HEK293 (cell line): ENCODE measurements at regions not wholly inside any gene's neighbourhood (a gene's known extent, or its start where the extent isn't known, plus 50 kb on each side); places are given as distances from the start of the nearest gene placed in this dataset.

Experiments
- CTCF ChIA-PET: fragments of 350-600 bp; formaldehyde crosslinking; extraction: SDS; loops from one replicate; lab custom pipeline; 2021; ENCODE audit warnings: antibody characterized with exemption; lab: Yijun Ruan, JAX
- POLR2A ChIA-PET: fragments of 300-600 bp; formaldehyde crosslinking; extraction: SDS; loops from one replicate; lab custom pipeline; 2020; ENCODE audit warnings: antibody characterized with exemption, inconsistent platforms; lab: Yijun Ruan, JAX
- H3K27ac ChIP-seq: fragments of 200-500 bp; sonication (Bioruptor generic); 2 replicates; pipeline ENCODE4 v1.5.1; 2014; ENCODE audit warnings: low read depth, low read length, control low read depth, inconsistent platforms; ENCODE audit errors: extremely low read depth
- H3K36me3 ChIP-seq, 2 experiments: fragments of 200-500 bp in 1 of 2; sonication (Bioruptor generic) in 1 of 2; 1 replicate in 1 of 2; 2 replicates in 1 of 2; pipeline ENCODE4 v1.5.1; 2014 to 2017; ENCODE audit warnings: inconsistent platforms in 2 of 2, low read length in 2 of 2; ENCODE audit not compliant: control insufficient read depth in 2 of 2, insufficient read depth in 1 of 2
- H3K4me1 ChIP-seq: fragments of 200-500 bp; sonication (Bioruptor generic); 2 replicates; pipeline ENCODE4 v1.5.1; 2014; ENCODE audit warnings: mild to moderate bottlenecking, low read length, inconsistent platforms; ENCODE audit not compliant: control insufficient read depth, insufficient read depth
- H3K4me3 ChIP-seq: 2 replicates; pipeline ENCODE4 v1.5.1; 2011; ENCODE audit warnings: low read depth, mild to moderate bottlenecking, control low read depth, low read length, moderate library complexity
- H3K9me3 ChIP-seq: fragments of 200-500 bp; sonication (Bioruptor generic); 2 replicates; pipeline ENCODE4 v1.5.1; 2014; ENCODE audit warnings: low read depth, low read length, inconsistent platforms; ENCODE audit not compliant: control insufficient read depth, insufficient read depth
- BCL6B ChIP-seq: fragments of 450-650 bp; formaldehyde crosslinking; IDR thresholded peaks from 2 replicates; pipeline ENCODE4 v1.5.1; 2017; ENCODE audit warnings: missing biosample characterization, missing genetic modification characterization
- IKZF3 ChIP-seq: fragments of 450-650 bp; IDR thresholded peaks from 2 replicates; pipeline ENCODE4 v1.5.0; 2018; ENCODE audit warnings: missing biosample characterization, mild to moderate bottlenecking, missing genetic modification characterization, moderate library complexity
- KLF7 ChIP-seq: fragments of 450-650 bp; formaldehyde crosslinking; IDR thresholded peaks from 2 replicates; pipeline ENCODE4 v1.5.1; 2016; ENCODE audit warnings: missing biosample characterization, missing genetic modification characterization, borderline replicate concordance
- PRDM6 ChIP-seq: fragments of 450-650 bp; formaldehyde crosslinking; IDR thresholded peaks from 2 replicates; pipeline ENCODE4 v1.5.1; 2017; ENCODE audit warnings: missing biosample characterization, missing genetic modification characterization
- SCRT2 ChIP-seq: fragments of 450-650 bp; formaldehyde crosslinking; IDR thresholded peaks from 2 replicates; pipeline ENCODE4 v1.5.1; 2016; ENCODE audit warnings: missing biosample characterization, missing genetic modification characterization
- ZBTB26 ChIP-seq: fragments of 450-650 bp; formaldehyde crosslinking; optimal IDR thresholded peaks from 2 replicates; pipeline ENCODE3; 2016; ENCODE audit warnings: missing biosample characterization, mild to moderate bottlenecking, missing genetic modification characterization
- ZNF23 ChIP-seq: fragments of 450-650 bp; formaldehyde crosslinking; IDR thresholded peaks from 2 replicates; pipeline ENCODE4 v1.5.1; 2016; ENCODE audit warnings: missing biosample characterization, missing genetic modification characterization, borderline replicate concordance
- ZNF26 ChIP-seq: fragments of 450-650 bp; formaldehyde crosslinking; IDR thresholded peaks from 2 replicates; pipeline ENCODE4 v1.5.1; 2016; ENCODE audit warnings: missing biosample characterization, missing genetic modification characterization
- ZNF335 ChIP-seq: fragments of 450-650 bp; formaldehyde crosslinking; conservative IDR thresholded peaks from 2 replicates; pipeline ENCODE4 v1.5.1; 2016; ENCODE audit warnings: missing biosample characterization, missing genetic modification characterization
- ZNF354C ChIP-seq: fragments of 450-650 bp; formaldehyde crosslinking; IDR thresholded peaks from 2 replicates; pipeline ENCODE4 v1.5.1; 2016; ENCODE audit warnings: missing biosample characterization, missing genetic modification characterization, low read depth, borderline replicate concordance
- ZNF362 ChIP-seq: fragments of 450-650 bp; formaldehyde crosslinking; IDR thresholded peaks from 2 replicates; pipeline ENCODE4 v1.5.1; 2016; ENCODE audit warnings: missing biosample characterization, missing genetic modification characterization
- ZNF426 ChIP-seq: fragments of 450-650 bp; formaldehyde crosslinking; IDR thresholded peaks from 2 replicates; pipeline ENCODE4 v1.5.1; 2017; ENCODE audit warnings: missing biosample characterization, missing genetic modification characterization, mild to moderate bottlenecking, inconsistent platforms, moderate library complexity
- ZNF514 ChIP-seq: fragments of 450-650 bp; formaldehyde crosslinking; IDR thresholded peaks from 2 replicates; pipeline ENCODE4 v1.5.1; 2016; ENCODE audit warnings: missing biosample characterization, missing genetic modification characterization
- ZNF521 ChIP-seq: fragments of 450-650 bp; formaldehyde crosslinking; IDR thresholded peaks from 2 replicates; pipeline ENCODE4 v1.5.1; 2017; ENCODE audit warnings: missing biosample characterization, mild to moderate bottlenecking, missing genetic modification characterization
- ZNF585B ChIP-seq: fragments of 450-650 bp; formaldehyde crosslinking; IDR thresholded peaks from 2 replicates; pipeline ENCODE4 v1.5.1; 2016; ENCODE audit warnings: missing biosample characterization, missing genetic modification characterization
- ZNF623 ChIP-seq: fragments of 450-650 bp; formaldehyde crosslinking; IDR thresholded peaks from 2 replicates; pipeline ENCODE4 v1.5.1; 2016; ENCODE audit warnings: missing biosample characterization, missing genetic modification characterization
- ZNF645 ChIP-seq: fragments of 450-650 bp; formaldehyde crosslinking; IDR thresholded peaks from 2 replicates; pipeline ENCODE4; 2016; ENCODE audit warnings: missing biosample characterization, missing genetic modification characterization
- ZNF747 ChIP-seq: fragments of 450-650 bp; formaldehyde crosslinking; IDR thresholded peaks from 2 replicates; pipeline ENCODE4 v1.5.1; 2016; ENCODE audit warnings: missing biosample characterization, missing genetic modification characterization
- ZNF76 ChIP-seq: fragments of 450-650 bp; formaldehyde crosslinking; IDR thresholded peaks from 2 replicates; pipeline ENCODE4; 2016; ENCODE audit warnings: low read depth, missing biosample characterization, missing genetic modification characterization, borderline replicate concordance

- TF ChIP-seq ZNF514 (tag by site-specific recombination) (no peak), IKZF3 (tag by site-specific recombination) (no peak)
Measured at GRCh38 chr4:156694413-156694812, 277.2 kb downstream of the PDGFC start (continued).

- H3K36me3 ChIP-seq, result no peaks in the 10 kb centered on the region
- ChIA-PET CTCF (interaction anchor here (0.7 kb wide), 1 partner anchor 418 kb away, joined by 3 read pairs; no protein-coding TSS in a partner anchor), POLR2A (interaction anchor here (0.6 kb wide), 1 partner anchor 25 kb away, joined by 4 read pairs; no protein-coding TSS in a partner anchor)
- H3K4me3 ChIP-seq, result no peak overlapping the region
- no peaks in the 10 kb centered on the region for H3K9me3 ChIP-seq
- no peak overlapping the region for H3K27ac ChIP-seq
- H3K4me1 ChIP-seq, result peaks cover 6% of the 10 kb centered on the region; the same call in 1 of the 2 replicates
- TF ChIP-seq ZNF354C (tag by site-specific recombination) (no peak), ZNF645 (tag by site-specific recombination) (no peak), PRDM6 (tag by site-specific recombination) (0 out of 2 replicates have a peak, but pooled peaks have one; percentile 7), ZNF623 (tag by site-specific recombination) (no peak), ZNF26 (tag by site-specific recombination) (no peak), BCL6B (tag by site-specific recombination) (peak; percentile 48; the same call in 1 of the 2 replicates), ZNF426 (tag by site-specific recombination) (no peak), ZNF585B (no peak)
Measured at GRCh38 chr4:156693557-156693956, 278.0 kb downstream of the PDGFC start.

- Histone ChIP-seq H3K4me3 (no peak overlapping the region), H3K4me1 (peaks cover 6% of the 10 kb centered on the region; the same call in 1 of the 2 replicates), H3K27ac (no peak overlapping the region), H3K9me3 (no peaks in the 10 kb centered on the region), H3K36me3 (no peaks in the 10 kb centered on the region)
- POLR2A ChIA-PET, result no interaction called here
- CTCF ChIA-PET, result interaction anchor here (1.0 kb wide), 1 partner anchor 579 kb away, joined by 4 read pairs; no protein-coding TSS in a partner anchor
- TF ChIP-seq ZNF623 (tag by site-specific recombination), result no peak
- no peak for TF ChIP-seq ZNF76
- TF ChIP-seq, all 188 proteins: peak for 0
Measured at GRCh38 chr4:156692016-156692415, 279.6 kb downstream of the PDGFC start.

- H3K4me3 ChIP-seq, result no peak overlapping the region
- ChIA-PET CTCF (interaction anchor here (0.6 kb wide), 1 partner anchor 737 kb away, joined by 3 read pairs; no protein-coding TSS in a partner anchor), POLR2A (no interaction called here)
- no peaks in the 10 kb centered on the region for H3K36me3 ChIP-seq
- no peak for TF ChIP-seq KLF7 (tag by site-specific recombination)
- no peak for TF ChIP-seq ZNF426 (tag by site-specific recombination)
- TF ChIP-seq ZNF335 (tag by site-specific recombination), result no peak
- no peak for TF ChIP-seq ZNF521
- TF ChIP-seq ZNF354C (tag by site-specific recombination), result no peak
- no peak for TF ChIP-seq SCRT2 (tag by site-specific recombination)
- TF ChIP-seq ZNF23 (tag by site-specific recombination), result no peak
- TF ChIP-seq ZBTB26 (tag by site-specific recombination), result no peak
- TF ChIP-seq ZNF747 (tag by site-specific recombination), result no peak
- no peak for TF ChIP-seq ZNF362 (tag by site-specific recombination)
- H3K27ac ChIP-seq, result no peak overlapping the region
- peaks cover 6% of the 10 kb centered on the region; the same call in 1 of the 2 replicates for H3K4me1 ChIP-seq
- H3K9me3 ChIP-seq, result no peaks in the 10 kb centered on the region
Measured at GRCh38 chr4:156690572-156690971, 281.0 kb downstream of the PDGFC start.
